Osteocyte (in vitro differentiated cells): ENCODE measurements at regions not wholly inside any gene's neighbourhood (a gene's known extent, or its start where the extent isn't known, plus 50 kb on each side); places are given as distances from the start of the nearest gene placed in this dataset.

ENCODE experiments used
- DNase-seq: peaks from one replicate; pipeline ENCODE4 v3.0.0; 2021; ENCODE audit warnings: mixed read lengths; ENCODE audit not compliant: unreplicated experiment; ENCODE audit errors: extremely low spot score
- H3K27ac Mint-ChIP-seq: one replicate; pipeline ENCODE4 v1.8.0; 2021; ENCODE audit warnings: mild to moderate bottlenecking, mixed read lengths; ENCODE audit not compliant: unreplicated experiment
- H3K27me3 Mint-ChIP-seq: one replicate; pipeline ENCODE4 v1.8.0; 2021; ENCODE audit warnings: mixed read lengths; ENCODE audit not compliant: unreplicated experiment
- H3K36me3 Mint-ChIP-seq: one replicate; pipeline ENCODE4 v1.8.0; 2021; ENCODE audit warnings: mixed read lengths; ENCODE audit not compliant: unreplicated experiment
- H3K4me1 Mint-ChIP-seq: one replicate; pipeline ENCODE4 v1.8.0; 2021; ENCODE audit warnings: mixed read lengths; ENCODE audit not compliant: unreplicated experiment
- H3K4me3 Mint-ChIP-seq: one replicate; pipeline ENCODE4 v1.8.0; 2021; ENCODE audit warnings: mild to moderate bottlenecking, moderate library complexity, mixed read lengths; ENCODE audit not compliant: unreplicated experiment
- H3K9me3 Mint-ChIP-seq: one replicate; pipeline ENCODE4 v1.8.0; 2021; ENCODE audit warnings: mixed read lengths; ENCODE audit not compliant: unreplicated experiment
- CTCF ChIP-seq: fragments of 200-600 bp; sonication (generic); IDR thresholded peaks from 2 replicates; pipeline ENCODE4 v1.5.0; 2021; ENCODE audit warnings: antibody characterized with exemption, mild to moderate bottlenecking, moderate library complexity

DNA sequence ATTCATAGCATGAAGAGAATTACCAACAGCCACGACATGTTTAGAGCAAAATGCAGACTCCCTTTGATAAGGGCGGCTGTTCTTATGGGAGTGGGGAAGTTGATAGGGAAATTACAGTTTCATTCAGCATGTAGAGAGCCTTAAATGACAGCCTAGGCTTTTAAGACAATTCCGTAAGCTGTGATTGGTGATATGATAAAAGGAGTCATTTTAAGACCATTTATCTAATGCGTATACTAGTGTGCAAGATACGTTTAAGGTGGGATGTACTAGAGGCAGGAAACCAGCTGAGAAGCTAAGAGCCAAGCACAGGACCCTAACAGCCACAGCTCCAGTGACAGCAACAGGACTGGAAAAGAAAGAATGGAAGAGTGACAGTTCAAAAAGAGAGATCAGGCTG, 102.2 kb upstream of the ZFP42 start:
- no peak for TF ChIP-seq CTCF
- H3K27me3 Mint-ChIP-seq = no peaks in the 10 kb centered on the region
- peaks cover 17% of the 10 kb centered on the region for H3K4me1 Mint-ChIP-seq
- no peak for DNase-seq
- H3K27ac Mint-ChIP-seq = no peak overlapping the region
- H3K36me3 Mint-ChIP-seq = no peaks in the 10 kb centered on the region
- H3K9me3 Mint-ChIP-seq = peaks cover 4% of the 10 kb centered on the region
- H3K4me3 Mint-ChIP-seq = no peak overlapping the region

- peak overlapping the region; percentile 90 for H3K27ac Mint-ChIP-seq
- H3K4me3 Mint-ChIP-seq = no peak overlapping the region
- H3K4me1 Mint-ChIP-seq = peaks cover 66% of the 10 kb centered on the region
- no peak for DNase-seq
- TF ChIP-seq CTCF = no peak
- H3K36me3 Mint-ChIP-seq = peaks cover 3% of the 10 kb centered on the region
- no peaks in the 10 kb centered on the region for H3K27me3 Mint-ChIP-seq
- H3K9me3 Mint-ChIP-seq = peaks cover 12% of the 10 kb centered on the region
Measured at GRCh38 chr4:187903106-187903505, 92.5 kb upstream of the ZFP42 start.

GRCh38 chr4:187903700-187904099, 91.9 kb upstream of the ZFP42 start:
- no peaks in the 10 kb centered on the region for H3K27me3 Mint-ChIP-seq
- no peak overlapping the region for H3K4me3 Mint-ChIP-seq
- H3K27ac Mint-ChIP-seq = peak overlapping the region; percentile 90
- H3K36me3 Mint-ChIP-seq = peaks cover 3% of the 10 kb centered on the region
- no peak for TF ChIP-seq CTCF
- H3K4me1 Mint-ChIP-seq = peaks cover 66% of the 10 kb centered on the region
- DNase-seq = no peak
- peaks cover 12% of the 10 kb centered on the region for H3K9me3 Mint-ChIP-seq

DNA sequence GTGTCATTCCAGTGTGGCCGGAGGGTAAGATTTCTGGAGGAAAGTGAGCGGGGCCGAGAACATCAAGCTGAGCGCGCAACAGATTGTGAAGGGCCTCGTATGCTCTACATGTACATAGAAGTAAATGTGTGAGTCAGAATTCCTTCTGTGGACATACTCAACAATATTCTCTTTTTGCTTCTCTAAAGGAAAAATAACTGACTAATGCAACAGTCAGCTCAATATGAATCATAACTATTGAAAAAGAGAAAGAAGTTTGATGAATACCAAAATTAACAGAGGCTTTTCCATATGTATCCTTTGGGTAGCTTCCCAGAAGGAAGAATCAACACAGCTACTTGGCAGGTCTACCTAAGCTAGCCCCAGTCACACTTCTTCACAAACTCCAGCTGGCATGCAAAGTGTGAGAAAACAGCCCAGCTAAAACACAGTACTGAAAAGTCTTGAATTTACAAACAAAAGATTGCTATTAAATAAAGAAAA, 87.5 kb upstream of the ZFP42 start:
- TF ChIP-seq CTCF = no peak
- H3K36me3 Mint-ChIP-seq = no peaks in the 10 kb centered on the region
- H3K4me1 Mint-ChIP-seq = peaks cover 43% of the 10 kb centered on the region
- H3K27ac Mint-ChIP-seq = peak overlapping the region; percentile 94
- DNase-seq = no peak
- H3K9me3 Mint-ChIP-seq = peaks cover 3% of the 10 kb centered on the region
- H3K4me3 Mint-ChIP-seq = peak overlapping the region; percentile 27
- H3K27me3 Mint-ChIP-seq = no peaks in the 10 kb centered on the region

DNA sequence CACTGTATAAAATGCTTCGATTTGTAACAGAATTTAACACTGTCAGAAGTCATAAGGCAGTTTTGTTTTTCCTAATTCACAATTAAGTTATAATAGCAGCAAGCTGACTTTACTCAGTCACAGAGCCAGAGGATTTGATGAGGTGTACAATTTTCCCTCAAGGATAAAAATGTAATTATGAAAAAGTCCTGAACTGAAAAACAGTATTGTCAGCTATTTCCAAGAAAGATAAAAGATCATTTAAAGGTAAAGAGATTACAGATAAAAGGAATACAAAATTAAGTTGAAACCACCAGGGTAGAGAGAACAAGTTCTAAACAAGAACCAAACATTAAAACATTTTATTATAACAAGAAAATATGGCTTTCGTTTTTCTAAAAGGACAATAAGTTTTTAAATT, 86.8 kb upstream of the ZFP42 start:
- Mint-ChIP-seq H3K4me1 (peaks cover 37% of the 10 kb centered on the region), H3K27me3 (no peaks in the 10 kb centered on the region), H3K36me3 (no peaks in the 10 kb centered on the region), H3K4me3 (no peak overlapping the region), H3K9me3 (peaks cover 3% of the 10 kb centered on the region), H3K27ac (peak overlapping the region; percentile 94)
- DNase-seq = no peak
- no peak for TF ChIP-seq CTCF
